IMR-90 (cell line): ENCODE measurements at regions not wholly inside any gene's neighbourhood (a gene's known extent, or its start where the extent isn't known, plus 50 kb on each side); places are given as distances from the start of the nearest gene placed in this dataset.
A peak's percentile ranks its signal among the peaks of the same experiment; 100 is the strongest.

Experiments used
- ATAC-seq: fragments of 200-7000 bp; cut with Tn5 transposase; 2 replicates; pipeline ENCODE4 v1.9.1; 2020; ENCODE audit warnings: low read depth, mild to moderate bottlenecking, moderate library complexity
- BruUV-seq: library from RNA; stranded (reverse); fragments of 400-500 nt; replicated peaks from 2 replicates; lab custom pipeline; 2021; lab: Mats Ljungman, UMichigan
- CTCF ChIA-PET: fragments of 300-600 bp; formaldehyde crosslinking; extraction: SDS; loops from one replicate; lab custom pipeline; 2021; ENCODE audit warnings: antibody characterized with exemption; lab: Yijun Ruan, JAX
- POLR2A ChIA-PET: fragments of 300-600 bp; sonication (Branson Sonifier 250); formaldehyde crosslinking; loops from one replicate; lab custom pipeline; 2022; ENCODE audit warnings: antibody characterized with exemption; ENCODE audit not compliant: unreplicated experiment; lab: Charles Lee
- DNase-seq: peaks from one replicate; pipeline ENCODE4 v3.0.0; 2013
- H2AFZ ChIP-seq: replicated peaks from 2 replicates; pipeline ENCODE3; 2013; ENCODE audit warnings: low read length, mild to moderate bottlenecking; ENCODE audit not compliant: poor library complexity
- H2AK5ac ChIP-seq: 2 replicates; pipeline ENCODE4 v1.6.1; 2013; ENCODE audit warnings: low read depth, low read length, inconsistent platforms
- H2AK9ac ChIP-seq: replicated peaks from 2 replicates; pipeline ENCODE3; 2013; ENCODE audit warnings: mild to moderate bottlenecking, low read depth, low read length, moderate library complexity; ENCODE audit not compliant: poor library complexity
- H2BK120ac ChIP-seq: 2 replicates; pipeline ENCODE4 v1.6.1; 2013; ENCODE audit warnings: low read depth, low read length, inconsistent platforms
- H2BK15ac ChIP-seq: 3 replicates; pipeline ENCODE4 v1.6.1; 2013; ENCODE audit warnings: low read depth, low read length, inconsistent platforms
- H2BK20ac ChIP-seq: 2 replicates; pipeline ENCODE4 v1.6.1; 2013; ENCODE audit warnings: low read depth, mild to moderate bottlenecking, inconsistent platforms, low read length, moderate library complexity
- H2BK5ac ChIP-seq: 2 replicates; pipeline ENCODE4 v1.6.1; 2013; ENCODE audit warnings: mild to moderate bottlenecking, low read depth, low read length, inconsistent platforms; ENCODE audit not compliant: poor library complexity, severe bottlenecking
- H3K14ac ChIP-seq: replicated peaks from 2 replicates; pipeline ENCODE4 v1.6.1; 2013; ENCODE audit warnings: low read depth, low read length, inconsistent platforms
- H3K18ac ChIP-seq: 2 replicates; pipeline ENCODE4 v1.6.1; 2013; ENCODE audit warnings: low read depth, low read length, control low read depth
- H3K23ac ChIP-seq: 2 replicates; pipeline ENCODE4 v1.6.1; 2013; ENCODE audit warnings: low read depth, low read length, inconsistent platforms
- H3K27ac ChIP-seq: 2 replicates; pipeline ENCODE4 v1.5.1; 2013; ENCODE audit warnings: mild to moderate bottlenecking, control low read depth, low read length; ENCODE audit not compliant: insufficient read depth
- H3K27me3 ChIP-seq: 2 replicates; pipeline ENCODE4 v1.6.1; 2013; ENCODE audit warnings: low read length; ENCODE audit not compliant: control insufficient read depth, insufficient read depth
- H3K36me3 ChIP-seq: 2 replicates; pipeline ENCODE4 v1.6.1; 2013; ENCODE audit warnings: low read length, mixed read lengths; ENCODE audit not compliant: control insufficient read depth, insufficient read depth
- H3K4ac ChIP-seq: 2 replicates; pipeline ENCODE4 v1.6.1; 2013; ENCODE audit warnings: low read depth, low read length, inconsistent platforms
- H3K4me1 ChIP-seq: 2 replicates; pipeline ENCODE4 v1.6.1; 2013; ENCODE audit warnings: low read length, mixed read lengths; ENCODE audit not compliant: control insufficient read depth, insufficient read depth
- H3K4me2 ChIP-seq: 2 replicates; pipeline ENCODE4 v1.6.1; 2013; ENCODE audit warnings: low read depth, mild to moderate bottlenecking, control low read depth, low read length, moderate library complexity
- H3K4me3 ChIP-seq: 2 replicates; pipeline ENCODE4 v1.5.1; 2013; ENCODE audit warnings: low read depth, mild to moderate bottlenecking, control low read depth, low read length, moderate library complexity; ENCODE audit not compliant: insufficient read depth
- H3K56ac ChIP-seq: 2 replicates; pipeline ENCODE4 v1.6.1; 2013; ENCODE audit warnings: low read length, inconsistent platforms; ENCODE audit not compliant: insufficient read depth; ENCODE audit errors: extremely low read depth
- H3K79me1 ChIP-seq, 2 experiments: 2 replicates each; pipeline ENCODE4 v1.6.1; 2013; ENCODE audit warnings: low read length in 2 of 2, inconsistent platforms in 1 of 2, low read depth in 1 of 2
- H3K9ac ChIP-seq: 2 replicates; pipeline ENCODE4 v1.6.1; 2013; ENCODE audit warnings: low read depth, low read length, control low read depth
- H3K9me1 ChIP-seq: 2 replicates; pipeline ENCODE4 v1.6.1; 2013; ENCODE audit warnings: low read length, inconsistent platforms; ENCODE audit not compliant: insufficient read depth
- H3K9me3 ChIP-seq: 2 replicates; pipeline ENCODE4 v1.6.1; 2013; ENCODE audit warnings: low read length; ENCODE audit not compliant: control insufficient read depth, insufficient read depth
- H4K20me1 ChIP-seq: 2 replicates; pipeline ENCODE4 v1.6.1; 2013; ENCODE audit warnings: low read length, inconsistent platforms; ENCODE audit not compliant: insufficient read depth
- H4K5ac ChIP-seq: 2 replicates; pipeline ENCODE4 v1.6.1; 2013; ENCODE audit warnings: mild to moderate bottlenecking, low read depth, low read length, control low read depth
- H4K8ac ChIP-seq, 2 experiments: 2 replicates each; pipeline ENCODE4 v1.6.1; 2013; ENCODE audit warnings: low read depth in 2 of 2, low read length in 2 of 2, control low read depth in 1 of 2, inconsistent platforms in 1 of 2
- H4K91ac ChIP-seq: 2 replicates; pipeline ENCODE4 v1.6.1; 2013; ENCODE audit warnings: low read depth, low read length, inconsistent platforms; ENCODE audit not compliant: insufficient read depth
- NFE2L2 ChIP-seq: fragments of 150-350 bp; IDR thresholded peaks from 2 replicates; pipeline ENCODE4 v1.6.1; 2016; ENCODE audit warnings: low read depth, mild to moderate bottlenecking, low read length
- WGBS, 2 experiments: methylation state at CpG; one replicate each; pipeline versions ENCODE4 v1.1.5 to v1.1.7; 2013; ENCODE audit warnings: missing lambda C conversion rate in 2 of 2; ENCODE audit not compliant: insufficient read length in 1 of 2; ENCODE audit errors: extremely low coverage in 2 of 2; 5-methylcytosine and 5-hydroxymethylcytosine counted together
- dilution Hi-C: fragments of 300-500 bp; cut with HindIII; formaldehyde crosslinking; loops from one replicate; pipeline ENCODE4 v1.14.3; 2018; ENCODE audit warnings: low sequenced_read_pairs; ENCODE audit not compliant: unreplicated experiment
- in situ Hi-C: fragments of 300-500 bp; cut with MboI; formaldehyde crosslinking; loops from 3 replicates; pipeline ENCODE4 v1.14.3; 2019; ENCODE audit warnings: low sequenced_read_pairs, inconsistent platforms, mixed read lengths
- intact Hi-C: fragments of 100-400 bp; cut with micrococcal nuclease; formaldehyde crosslinking; loops from 2 replicates; pipeline ENCODE4 v1.10.0; 2022
- TF ChIP-seq, protein P1 (sequence below): fragments of 150-350 bp; IDR thresholded peaks from 2 replicates; pipeline ENCODE4 v1.6.1; 2017; ENCODE audit warnings: mild to moderate bottlenecking, antibody characterized with exemption, low read length, low read depth

DNA sequence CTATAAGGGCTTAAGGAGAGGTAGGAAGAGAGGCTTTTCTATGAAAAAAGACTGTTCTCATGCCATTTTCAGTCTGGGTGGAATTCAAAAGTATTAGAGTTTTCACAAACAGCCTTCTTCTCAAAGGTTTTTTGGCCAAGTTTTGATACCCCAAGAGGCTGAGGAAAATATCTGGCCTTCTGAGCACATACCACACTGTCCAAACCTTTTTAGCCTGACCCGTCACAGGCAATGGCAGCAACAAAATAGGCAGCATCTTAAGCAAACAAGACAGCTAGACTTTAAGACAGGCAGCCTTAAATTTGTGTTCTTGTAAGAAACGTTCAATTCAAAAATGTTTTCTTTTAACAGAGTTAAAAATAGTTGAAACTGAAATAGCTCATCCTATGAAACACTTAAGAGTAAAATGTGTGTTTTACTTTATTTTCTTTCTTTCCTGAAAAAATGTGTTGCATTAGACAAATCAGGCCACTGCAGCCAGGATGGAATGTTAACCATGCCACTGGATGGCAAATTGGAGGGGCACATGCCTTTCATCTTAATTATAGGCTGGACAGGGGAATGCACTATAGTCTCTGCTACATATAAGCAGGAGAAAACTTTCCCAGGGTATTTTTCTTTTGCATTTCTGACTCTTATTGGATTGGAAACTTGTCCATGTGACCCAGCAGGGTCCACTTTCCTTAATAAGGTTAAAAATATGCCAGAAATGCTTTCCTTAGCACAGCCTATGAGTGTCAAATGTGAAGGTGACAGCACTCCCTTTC is 315.0 kb downstream of the TGFB2 start:
- peak overlapping the region; percentile 92 for H3K18ac ChIP-seq
- peak overlapping the region; percentile 85 for H4K91ac ChIP-seq
- H2BK120ac ChIP-seq, result peak overlapping the region; percentile 95
- peak overlapping the region; percentile 58 for H3K56ac ChIP-seq
- H3K4me1 ChIP-seq, result peaks cover 12% of the 10 kb centered on the region
- H3K79me1 ChIP-seq, result no peaks in the 10 kb centered on the region
- H3K23ac ChIP-seq, result peak overlapping the region; percentile 50; the same call in 1 of the 2 replicates
- WGBS, 2 experiments, result no CpG with 5 or more reads among the region's 2 CpGs
- H3K4me2 ChIP-seq, result peak overlapping the region; percentile 71; the same call in 1 of the 2 replicates
- DNase-seq (no peak), ATAC-seq (peak; percentile 25; the same call in 1 of the 2 replicates)
- H2BK20ac ChIP-seq, result peak overlapping the region; percentile 92
- H3K27ac ChIP-seq, result peak overlapping the region; percentile 36; the same call in 1 of the 2 replicates
- ChIA-PET CTCF (no interaction called here), POLR2A (no interaction called here)
- intact Hi-C loops (loop anchor here (5.0 kb wide), 1 partner anchor 407 kb away; no protein-coding TSS in a partner anchor), in situ Hi-C loops (no loop called here), dilution Hi-C loops (no loop called here)
- TF ChIP-seq, protein P1, sequence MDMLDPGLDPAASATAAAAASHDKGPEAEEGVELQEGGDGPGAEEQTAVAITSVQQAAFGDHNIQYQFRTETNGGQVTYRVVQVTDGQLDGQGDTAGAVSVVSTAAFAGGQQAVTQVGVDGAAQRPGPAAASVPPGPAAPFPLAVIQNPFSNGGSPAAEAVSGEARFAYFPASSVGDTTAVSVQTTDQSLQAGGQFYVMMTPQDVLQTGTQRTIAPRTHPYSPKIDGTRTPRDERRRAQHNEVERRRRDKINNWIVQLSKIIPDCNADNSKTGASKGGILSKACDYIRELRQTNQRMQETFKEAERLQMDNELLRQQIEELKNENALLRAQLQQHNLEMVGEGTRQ, result 0 out of 2 replicates have a peak, but pooled peaks have one; percentile 39
- no peak for TF ChIP-seq NFE2L2
- H3K4ac ChIP-seq, result peak overlapping the region; percentile 82
- H3K9me3 ChIP-seq, result no peaks in the 10 kb centered on the region
- H4K20me1 ChIP-seq, result no peaks in the 10 kb centered on the region
- H2AK5ac ChIP-seq, result peak overlapping the region; percentile 57
- no peaks in the 10 kb centered on the region for H3K36me3 ChIP-seq
- H3K27me3 ChIP-seq, result no peaks in the 10 kb centered on the region
- no TSS peak for BruUV-seq
- peaks cover 13% of the 10 kb centered on the region for H3K9me1 ChIP-seq
- H2BK5ac ChIP-seq, result peak overlapping the region; percentile 78
- H4K5ac ChIP-seq, result peak overlapping the region; percentile 84; the same call in 1 of the 2 replicates
- H3K4me3 ChIP-seq, result no peak overlapping the region
- H3K14ac ChIP-seq, result peak overlapping the region; percentile 88
- peak overlapping the region; percentile 81; the same call in 2 of the 3 replicates for H2BK15ac ChIP-seq
- H4K8ac ChIP-seq, result peak overlapping the region; percentile 11 to 74
- H2AK9ac ChIP-seq, result peak overlapping the region; percentile 58
- H3K9ac ChIP-seq, result no peak overlapping the region; the same call in 1 of the 2 replicates
- H2AFZ ChIP-seq, result no peak overlapping the region
